Cardiac fibroblast (primary cell): ENCODE measurements at regions not wholly inside any gene's neighbourhood (a gene's known extent, or its start where the extent isn't known, plus 50 kb on each side); places are given as distances from the start of the nearest gene placed in this dataset.

Experiments
- DNase-seq, 2 donors: peaks; one replicate each; pipeline versions ENCODE4 v3.0.0 to v3.0.0-alpha.2; 2010; ENCODE audit warnings: low read depth in 2 of 2
- H3K4me3 ChIP-seq, 2 donors: replicated peaks in 1 of 2; 1 replicate in 1 of 2; 2 replicates in 1 of 2; pipeline ENCODE4 v1.5.1; 2011; ENCODE audit warnings: low read depth in 2 of 2, low read length in 2 of 2, mild to moderate bottlenecking in 2 of 2, moderate library complexity in 1 of 2
- CTCF ChIP-seq: IDR thresholded peaks from one replicate; pipeline ENCODE4 v1.5.1; 2011; ENCODE audit warnings: low read depth, mild to moderate bottlenecking, low read length, inconsistent platforms

- no peak overlapping the region for H3K4me3 ChIP-seq
- TF ChIP-seq CTCF, result no peak
- no peak for DNase-seq
Observed at GRCh38 chr18:44374966-44375365, 305.7 kb upstream of the SETBP1 start.

- DNase-seq, result no peak
- H3K4me3 ChIP-seq, result no peak overlapping the region
- no peak for TF ChIP-seq CTCF
Observed at GRCh38 chr18:44386401-44386800, 294.3 kb upstream of the SETBP1 start.

GRCh38 chr18:44388329-44388728 lies 292.4 kb upstream of the SETBP1 start:
- no peak for DNase-seq
- no peak for TF ChIP-seq CTCF
- no peak overlapping the region for H3K4me3 ChIP-seq

- H3K4me3 ChIP-seq, result no peak overlapping the region
- DNase-seq, result no peak
- TF ChIP-seq CTCF, result no peak
Observed at GRCh38 chr18:44392933-44393332, 287.8 kb upstream of the SETBP1 start.

GRCh38 chr18:44393406-44393805 lies 287.3 kb upstream of the SETBP1 start:
- DNase-seq, result no peak
- no peak for TF ChIP-seq CTCF
- no peak overlapping the region for H3K4me3 ChIP-seq

- H3K4me3 ChIP-seq, result no peak overlapping the region
- TF ChIP-seq CTCF, result no peak
- DNase-seq, result no peak
Observed at GRCh38 chr18:44396550-44396949, 284.1 kb upstream of the SETBP1 start.

- no peak overlapping the region for H3K4me3 ChIP-seq
- TF ChIP-seq CTCF, result no peak
- no peak for DNase-seq
Observed at GRCh38 chr18:44409071-44409470, 271.6 kb upstream of the SETBP1 start.
